ENCODE measurements at regions not wholly inside any gene's neighbourhood (a gene's known extent, or its start where the extent isn't known, plus 50 kb on each side); places are given as distances from the start of the nearest gene placed in this dataset.

DNA sequence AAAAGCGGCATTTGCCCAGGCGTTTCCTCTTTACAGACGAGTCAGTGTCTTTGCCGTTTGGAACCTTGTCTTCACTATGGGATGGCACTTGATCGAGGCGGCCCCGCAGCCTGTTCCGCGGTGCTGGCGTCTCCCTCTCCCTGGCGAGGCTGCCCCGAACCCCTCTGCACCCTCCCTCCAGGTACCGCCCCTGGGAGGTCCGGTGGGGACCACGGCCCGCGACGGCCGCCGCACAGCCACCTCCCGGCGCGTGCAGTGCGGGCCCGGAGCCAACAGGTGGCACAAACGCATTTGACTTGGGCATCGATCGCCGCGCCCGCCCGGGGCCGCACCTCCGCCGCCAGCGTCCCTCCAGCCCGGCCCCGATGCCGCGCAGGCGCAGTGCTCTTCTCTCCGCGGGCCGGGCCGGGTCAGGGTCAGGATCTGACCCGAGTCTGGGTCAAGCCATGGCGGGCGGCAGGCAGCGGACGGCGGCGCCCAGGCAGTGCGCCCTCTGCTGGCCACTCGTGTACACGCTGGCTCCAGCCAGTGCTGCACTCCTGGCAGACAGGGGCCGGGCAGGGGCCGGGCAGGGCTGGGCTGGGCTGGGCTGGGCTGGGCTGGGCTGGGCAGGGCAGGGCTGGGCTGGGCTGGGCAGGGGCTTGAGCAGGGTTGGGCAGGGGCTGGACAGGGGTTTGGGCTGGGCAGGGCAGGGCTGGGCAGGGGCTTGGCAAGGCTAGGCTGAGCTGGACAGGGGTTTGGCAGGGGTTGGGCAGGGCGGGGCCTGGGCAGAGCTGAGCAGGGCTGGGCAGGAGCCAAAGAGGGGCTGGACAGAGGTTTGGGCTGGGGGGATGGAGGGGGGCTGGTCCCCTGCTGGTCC is 155.8 kb upstream of the IRX4 start:
- H3K27ac Mint-ChIP-seq: no peak overlapping the region
- H3K4me1 Mint-ChIP-seq (ENCODE audit: low read depth): no peaks in the 10 kb centered on the region
- no peaks in the 10 kb centered on the region for H3K36me3 Mint-ChIP-seq
- H3K9me3 Mint-ChIP-seq (ENCODE audit: low read depth): no peaks in the 10 kb centered on the region
- H3K27me3 Mint-ChIP-seq: peaks cover 19% of the 10 kb centered on the region
- H3K4me3 Mint-ChIP-seq: peak overlapping the region; percentile 66

DNA sequence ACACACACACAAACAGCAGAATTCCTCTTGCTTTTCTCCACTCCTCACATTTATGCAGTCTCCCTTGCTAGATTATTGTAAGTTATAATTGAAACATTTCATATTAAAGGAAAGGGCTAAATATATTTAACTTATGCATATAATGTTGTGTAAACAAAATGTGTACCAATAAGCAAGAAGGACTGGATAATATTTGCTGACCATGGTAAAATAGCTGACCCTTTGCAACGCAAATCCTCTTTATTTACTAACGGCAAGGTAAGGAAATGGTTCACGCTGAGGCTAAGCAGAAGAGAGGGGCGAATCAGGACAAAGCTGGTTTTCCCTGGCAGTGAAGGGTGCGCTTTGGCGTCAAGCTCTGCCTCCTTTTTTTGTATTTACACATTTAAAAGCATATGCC is 154.2 kb upstream of the IRX4 start:
- Mint-ChIP-seq H3K9me3 (ENCODE audit: low read depth) (no peaks in the 10 kb centered on the region), H3K4me1 (ENCODE audit: low read depth) (no peaks in the 10 kb centered on the region), H3K27ac (no peak overlapping the region), H3K27me3 (peaks cover 24% of the 10 kb centered on the region), H3K4me3 (no peak overlapping the region), H3K36me3 (no peaks in the 10 kb centered on the region)

GRCh38 chr5:2032432-2032831 is 149.7 kb upstream of the IRX4 start:
- H3K27me3 Mint-ChIP-seq: peaks cover 21% of the 10 kb centered on the region
- H3K36me3 Mint-ChIP-seq: no peaks in the 10 kb centered on the region
- H3K27ac Mint-ChIP-seq: no peak overlapping the region
- no peak overlapping the region for H3K4me3 Mint-ChIP-seq
- H3K4me1 Mint-ChIP-seq (ENCODE audit: low read depth): no peaks in the 10 kb centered on the region
- H3K9me3 Mint-ChIP-seq (ENCODE audit: low read depth): peaks cover 4% of the 10 kb centered on the region

GRCh38 chr5:2031581-2031980 is 148.9 kb upstream of the IRX4 start:
- Mint-ChIP-seq H3K4me3 (no peak overlapping the region), H3K27me3 (peaks cover 18% of the 10 kb centered on the region), H3K4me1 (ENCODE audit: low read depth) (no peaks in the 10 kb centered on the region), H3K36me3 (no peaks in the 10 kb centered on the region), H3K9me3 (ENCODE audit: low read depth) (peaks cover 4% of the 10 kb centered on the region), H3K27ac (no peak overlapping the region)

DNA sequence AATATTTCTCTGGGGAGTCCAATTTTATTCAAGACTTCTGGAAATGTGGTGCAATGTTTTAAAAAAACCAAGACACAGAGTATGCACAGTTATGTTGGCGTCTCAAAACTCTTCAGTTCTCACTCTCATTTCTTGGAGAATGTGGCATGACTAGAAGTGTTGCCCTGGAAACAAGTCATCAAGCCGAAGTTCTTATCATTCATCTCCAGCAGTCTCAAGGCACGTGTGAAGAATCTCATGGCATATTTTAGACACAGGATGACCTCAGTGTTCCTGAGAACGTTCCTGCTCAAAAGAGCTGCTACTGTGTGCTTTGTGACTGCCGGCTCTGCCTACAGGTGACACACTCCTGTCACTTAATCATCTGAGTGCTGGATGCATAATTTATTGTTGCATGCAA is 147.4 kb upstream of the IRX4 start:
- Mint-ChIP-seq H3K4me1 (ENCODE audit: low read depth) (no peaks in the 10 kb centered on the region), H3K27ac (no peak overlapping the region), H3K36me3 (no peaks in the 10 kb centered on the region), H3K4me3 (no peak overlapping the region), H3K27me3 (peaks cover 14% of the 10 kb centered on the region), H3K9me3 (ENCODE audit: low read depth) (peaks cover 4% of the 10 kb centered on the region)

GRCh38 chr5:2029206-2029605 is 146.5 kb upstream of the IRX4 start:
- Mint-ChIP-seq H3K4me3 (no peak overlapping the region), H3K27me3 (peaks cover 13% of the 10 kb centered on the region), H3K27ac (no peak overlapping the region), H3K9me3 (ENCODE audit: low read depth) (peaks cover 4% of the 10 kb centered on the region), H3K4me1 (ENCODE audit: low read depth) (no peaks in the 10 kb centered on the region), H3K36me3 (no peaks in the 10 kb centered on the region)

- Mint-ChIP-seq H3K4me1 (ENCODE audit: low read depth) (no peaks in the 10 kb centered on the region), H3K27me3 (peaks cover 17% of the 10 kb centered on the region), H3K27ac (no peak overlapping the region), H3K36me3 (no peaks in the 10 kb centered on the region), H3K9me3 (ENCODE audit: low read depth) (peaks cover 4% of the 10 kb centered on the region), H3K4me3 (no peak overlapping the region)
Measured at GRCh38 chr5:2027790-2028189, 145.1 kb upstream of the IRX4 start.

- H3K27ac Mint-ChIP-seq: no peak overlapping the region
- H3K4me1 Mint-ChIP-seq (ENCODE audit: low read depth): no peaks in the 10 kb centered on the region
- H3K9me3 Mint-ChIP-seq (ENCODE audit: low read depth): peaks cover 4% of the 10 kb centered on the region
- H3K27me3 Mint-ChIP-seq: peaks cover 20% of the 10 kb centered on the region
- no peaks in the 10 kb centered on the region for H3K36me3 Mint-ChIP-seq
- no peak overlapping the region for H3K4me3 Mint-ChIP-seq
Measured at GRCh38 chr5:2024986-2025721, 142.4 kb upstream of the IRX4 start.

DNA sequence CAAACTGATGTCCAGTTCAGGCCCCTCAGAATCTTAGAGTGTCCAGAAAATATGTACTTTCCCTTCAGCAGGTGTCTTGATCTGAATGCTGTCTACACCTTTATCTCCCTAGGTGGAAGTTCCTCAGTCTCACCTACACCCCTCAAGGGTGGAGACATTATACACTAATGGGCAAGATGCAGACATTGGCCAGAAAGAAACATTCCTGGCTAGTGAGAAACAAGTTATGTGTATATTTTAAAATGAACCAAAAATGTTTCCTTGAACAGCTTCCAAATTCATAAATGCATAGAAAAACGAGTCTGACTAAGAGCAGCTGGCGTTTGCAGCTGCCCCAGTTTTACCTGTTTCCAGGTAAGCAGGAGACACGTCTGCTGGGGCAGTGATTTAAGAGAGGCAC is 140.5 kb upstream of the IRX4 start:
- Mint-ChIP-seq H3K9me3 (ENCODE audit: low read depth) (no peaks in the 10 kb centered on the region), H3K36me3 (no peaks in the 10 kb centered on the region), H3K4me1 (ENCODE audit: low read depth) (no peaks in the 10 kb centered on the region), H3K4me3 (no peak overlapping the region), H3K27ac (no peak overlapping the region), H3K27me3 (peaks cover 21% of the 10 kb centered on the region)

DNA sequence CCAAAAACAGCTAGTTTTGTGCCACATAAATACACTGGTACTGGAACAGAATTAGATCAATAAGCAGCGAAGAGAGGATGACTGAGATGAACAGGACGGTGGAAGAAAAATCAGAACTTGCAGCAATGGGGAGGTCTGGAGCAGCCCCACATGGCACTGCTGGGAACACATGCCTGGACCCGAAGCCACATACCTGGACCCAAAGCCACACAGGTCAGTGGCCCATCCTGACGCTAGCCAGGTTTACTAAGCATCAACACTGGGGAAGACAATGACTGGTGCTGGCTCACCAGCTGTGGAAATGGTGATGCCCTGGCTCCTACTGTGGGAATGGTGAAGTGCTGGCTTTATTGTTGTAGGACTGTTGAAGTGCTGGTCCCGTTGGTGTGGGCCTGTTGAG is 139.7 kb upstream of the IRX4 start:
- H3K27ac Mint-ChIP-seq: no peak overlapping the region

DNA sequence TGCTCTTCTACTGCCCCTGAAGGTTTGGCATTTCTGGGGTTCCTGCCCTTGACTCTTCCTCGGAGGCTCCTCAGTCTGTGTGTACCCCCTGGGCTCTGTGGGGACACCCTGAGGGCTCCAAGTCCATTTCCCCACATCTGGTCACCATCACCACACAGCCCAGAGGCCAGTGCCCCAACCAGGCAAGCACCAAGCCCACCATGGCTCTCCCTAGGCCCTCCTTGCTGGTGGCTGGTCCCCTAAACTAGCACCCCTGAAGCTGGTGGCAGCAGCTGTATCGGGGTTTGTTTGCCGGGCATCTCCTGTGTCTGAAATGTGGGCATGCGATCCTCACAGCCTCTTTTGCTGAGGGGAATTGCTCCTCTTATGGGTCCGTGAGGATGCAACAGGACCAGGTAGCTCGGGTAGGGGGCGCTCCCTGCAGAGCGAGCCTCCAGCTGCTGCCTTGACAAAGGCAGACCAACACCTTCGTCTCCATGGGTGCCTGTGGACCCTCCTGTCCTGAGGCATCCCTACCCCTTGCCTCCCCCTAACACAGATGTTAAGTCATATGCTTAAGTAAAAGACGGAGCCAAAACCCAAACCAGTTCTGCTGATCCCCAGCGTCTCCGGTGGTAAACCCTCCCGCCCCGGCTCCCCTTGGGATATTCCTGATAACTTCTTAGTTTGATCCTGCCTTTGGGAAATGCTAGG is 138.9 kb upstream of the IRX4 start:
- no peaks in the 10 kb centered on the region for H3K9me3 Mint-ChIP-seq (ENCODE audit: low read depth)
- H3K27ac Mint-ChIP-seq: no peak overlapping the region
- peaks cover 22% of the 10 kb centered on the region for H3K27me3 Mint-ChIP-seq
- no peaks in the 10 kb centered on the region for H3K36me3 Mint-ChIP-seq
- no peaks in the 10 kb centered on the region for H3K4me1 Mint-ChIP-seq (ENCODE audit: low read depth)
- H3K4me3 Mint-ChIP-seq: no peak overlapping the region

More for the DNA sequence above, 139.7 kb upstream of the IRX4 start:
- H3K9me3 Mint-ChIP-seq (ENCODE audit: low read depth): no peaks in the 10 kb centered on the region
- no peak overlapping the region for H3K4me3 Mint-ChIP-seq
- no peaks in the 10 kb centered on the region for H3K36me3 Mint-ChIP-seq
- H3K4me1 Mint-ChIP-seq (ENCODE audit: low read depth): no peaks in the 10 kb centered on the region
- peaks cover 22% of the 10 kb centered on the region for H3K27me3 Mint-ChIP-seq

GRCh38 chr5:2020730-2021129 is 138.0 kb upstream of the IRX4 start:
- Mint-ChIP-seq H3K27ac (no peak overlapping the region), H3K27me3 (peaks cover 22% of the 10 kb centered on the region), H3K4me1 (ENCODE audit: low read depth) (no peaks in the 10 kb centered on the region), H3K36me3 (no peaks in the 10 kb centered on the region), H3K4me3 (no peak overlapping the region), H3K9me3 (ENCODE audit: low read depth) (no peaks in the 10 kb centered on the region)

DNA sequence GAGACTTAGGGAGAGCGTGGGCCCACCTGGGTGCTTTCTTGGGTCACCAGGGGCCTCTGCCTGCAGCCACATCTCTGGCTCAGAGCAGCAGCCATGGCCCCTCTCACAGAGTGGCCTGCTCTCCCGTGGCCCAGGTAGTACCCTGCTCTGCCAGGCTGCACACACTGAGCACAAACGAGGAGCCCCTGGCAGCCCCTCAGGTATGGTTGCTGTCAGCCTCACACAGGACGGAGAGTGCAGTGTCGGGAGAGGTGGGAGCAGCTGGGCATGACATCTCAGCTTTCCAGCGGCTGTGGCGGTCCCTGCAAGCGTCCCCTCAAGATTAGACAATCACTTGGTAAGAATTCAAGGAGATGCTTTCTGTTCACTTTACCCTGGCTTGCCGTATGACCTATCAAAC is 137.0 kb upstream of the IRX4 start:
- H3K4me3 Mint-ChIP-seq: no peak overlapping the region
- H3K9me3 Mint-ChIP-seq (ENCODE audit: low read depth): no peaks in the 10 kb centered on the region
- no peak overlapping the region for H3K27ac Mint-ChIP-seq
- H3K27me3 Mint-ChIP-seq: peaks cover 19% of the 10 kb centered on the region
- H3K4me1 Mint-ChIP-seq (ENCODE audit: low read depth): no peaks in the 10 kb centered on the region
- H3K36me3 Mint-ChIP-seq: no peaks in the 10 kb centered on the region

GRCh38 chr5:2018390-2018724 is 135.6 kb upstream of the IRX4 start:
- Mint-ChIP-seq H3K27ac (no peak overlapping the region), H3K9me3 (ENCODE audit: low read depth) (no peaks in the 10 kb centered on the region), H3K4me1 (ENCODE audit: low read depth) (no peaks in the 10 kb centered on the region), H3K27me3 (peaks cover 18% of the 10 kb centered on the region), H3K4me3 (no peak overlapping the region), H3K36me3 (no peaks in the 10 kb centered on the region)
